ENCODE measurements at regions not wholly inside any gene's neighbourhood (a gene's known extent, or its start where the extent isn't known, plus 50 kb on each side); places are given as distances from the start of the nearest gene placed in this dataset.

GRCh38 chr10:10629512-10629911 lies 388.2 kb upstream of the CELF2 start:
- Histone ChIP-seq H3K4me1 (ENCODE audit: control insufficient read depth, extremely low read depth, insufficient read depth, low read length) (no peaks in the 10 kb centered on the region), H3K36me3 (ENCODE audit: control insufficient read depth in 2 of 2, extremely low read depth in 1 of 2, insufficient read depth in 2 of 2, low read length in 2 of 2) (no peaks in the 10 kb centered on the region), H3K9me1 (ENCODE audit: control insufficient read depth, extremely low read depth, insufficient read depth, low read length) (no peaks in the 10 kb centered on the region), H3K9ac (ENCODE audit: control insufficient read depth, extremely low read depth, insufficient read depth, low read length) (no peak overlapping the region), H3K4me3 (ENCODE audit: control insufficient read depth in 2 of 3, extremely low read depth in 1 of 3, insufficient read depth in 2 of 3, low read depth in 1 of 3, low read length in 3 of 3) (no peak overlapping the region), H3K79me2 (ENCODE audit: control insufficient read depth, insufficient read depth, low read length) (no peaks in the 10 kb centered on the region), H3K9me3 (ENCODE audit: control insufficient read depth, low read depth, low read length) (no peaks in the 10 kb centered on the region), H2AFZ (ENCODE audit: control insufficient read depth, low read length) (no peak overlapping the region), H3K27me3 (ENCODE audit: control insufficient read depth, extremely low read depth, insufficient read depth, low read length) (no peaks in the 10 kb centered on the region), H3K4me2 (ENCODE audit: control insufficient read depth, extremely low read depth, insufficient read depth, low read depth, low read length) (no peak overlapping the region), H4K20me1 (ENCODE audit: control insufficient read depth, extremely low read depth, insufficient read depth, low read length) (no peaks in the 10 kb centered on the region), H3K27ac (ENCODE audit: control insufficient read depth, insufficient read depth, low read length) (no peak overlapping the region)
- DNase-seq (ENCODE audit: low read depth, low spot score) (no peak), FAIRE-seq (no peak)
- no peak for TF ChIP-seq EZH2 (IDR thresholded peaks at IDR 0.05; ENCODE audit: low read length)
- TF ChIP-seq CTCF (optimal IDR thresholded peaks at IDR 0.05 in 1 of 3, IDR thresholded peaks at IDR 0.05 in 1 of 3, conservative IDR thresholded peaks at IDR 0.05 in 1 of 3; ENCODE audit: extremely low read depth in 1 of 3, insufficient read depth in 2 of 3, low read length in 3 of 3): no peak
- dilution Hi-C loops (cut with MboI; ENCODE audit: extremely low pct_ligation_motif_present, low sequenced_read_pairs): no loop called here

- Histone ChIP-seq H3K9me1 (ENCODE audit: control insufficient read depth, extremely low read depth, insufficient read depth, low read length) (no peaks in the 10 kb centered on the region), H2AFZ (ENCODE audit: control insufficient read depth, low read length) (no peak overlapping the region), H4K20me1 (ENCODE audit: control insufficient read depth, extremely low read depth, insufficient read depth, low read length) (no peaks in the 10 kb centered on the region), H3K27ac (ENCODE audit: control insufficient read depth, insufficient read depth, low read length) (no peak overlapping the region), H3K4me2 (ENCODE audit: control insufficient read depth, extremely low read depth, insufficient read depth, low read depth, low read length) (no peak overlapping the region), H3K36me3 (ENCODE audit: control insufficient read depth in 2 of 2, extremely low read depth in 1 of 2, insufficient read depth in 2 of 2, low read length in 2 of 2) (no peaks in the 10 kb centered on the region), H3K9me3 (ENCODE audit: control insufficient read depth, low read depth, low read length) (no peaks in the 10 kb centered on the region), H3K79me2 (ENCODE audit: control insufficient read depth, insufficient read depth, low read length) (no peaks in the 10 kb centered on the region), H3K9ac (ENCODE audit: control insufficient read depth, extremely low read depth, insufficient read depth, low read length) (no peak overlapping the region), H3K4me1 (ENCODE audit: control insufficient read depth, extremely low read depth, insufficient read depth, low read length) (no peaks in the 10 kb centered on the region), H3K4me3 (ENCODE audit: control insufficient read depth in 2 of 3, extremely low read depth in 1 of 3, insufficient read depth in 2 of 3, low read depth in 1 of 3, low read length in 3 of 3) (no peak overlapping the region), H3K27me3 (ENCODE audit: control insufficient read depth, extremely low read depth, insufficient read depth, low read length) (no peaks in the 10 kb centered on the region)
- TF ChIP-seq CTCF (optimal IDR thresholded peaks at IDR 0.05 in 1 of 3, IDR thresholded peaks at IDR 0.05 in 1 of 3, conservative IDR thresholded peaks at IDR 0.05 in 1 of 3; ENCODE audit: extremely low read depth in 1 of 3, insufficient read depth in 2 of 3, low read length in 3 of 3) (no peak), EZH2 (IDR thresholded peaks at IDR 0.05; ENCODE audit: low read length) (no peak)
- dilution Hi-C loops (cut with MboI; ENCODE audit: extremely low pct_ligation_motif_present, low sequenced_read_pairs): no loop called here
- FAIRE-seq: no peak
- no peak for DNase-seq (ENCODE audit: low read depth, low spot score)
Measured at GRCh38 chr10:10630281-10630680, 387.4 kb upstream of the CELF2 start.
